ENCODE measurements at regions not wholly inside any gene's neighbourhood (a gene's known extent, or its start where the extent isn't known, plus 50 kb on each side); places are given as distances from the start of the nearest gene placed in this dataset.
"Not testable (repeated sequence)": the region's sequence is repeated elsewhere in the genome, so short reads cannot be mapped to it uniquely, and the experiment has no call there.

GRCh38 chr7:75259454-75260003 lies 135.9 kb upstream of the TRIM73 start:
- TF ChIP-seq POLR2A (IDR thresholded peaks at IDR 0.05), result not testable (repeated sequence)
- TF ChIP-seq, protein P1, sequence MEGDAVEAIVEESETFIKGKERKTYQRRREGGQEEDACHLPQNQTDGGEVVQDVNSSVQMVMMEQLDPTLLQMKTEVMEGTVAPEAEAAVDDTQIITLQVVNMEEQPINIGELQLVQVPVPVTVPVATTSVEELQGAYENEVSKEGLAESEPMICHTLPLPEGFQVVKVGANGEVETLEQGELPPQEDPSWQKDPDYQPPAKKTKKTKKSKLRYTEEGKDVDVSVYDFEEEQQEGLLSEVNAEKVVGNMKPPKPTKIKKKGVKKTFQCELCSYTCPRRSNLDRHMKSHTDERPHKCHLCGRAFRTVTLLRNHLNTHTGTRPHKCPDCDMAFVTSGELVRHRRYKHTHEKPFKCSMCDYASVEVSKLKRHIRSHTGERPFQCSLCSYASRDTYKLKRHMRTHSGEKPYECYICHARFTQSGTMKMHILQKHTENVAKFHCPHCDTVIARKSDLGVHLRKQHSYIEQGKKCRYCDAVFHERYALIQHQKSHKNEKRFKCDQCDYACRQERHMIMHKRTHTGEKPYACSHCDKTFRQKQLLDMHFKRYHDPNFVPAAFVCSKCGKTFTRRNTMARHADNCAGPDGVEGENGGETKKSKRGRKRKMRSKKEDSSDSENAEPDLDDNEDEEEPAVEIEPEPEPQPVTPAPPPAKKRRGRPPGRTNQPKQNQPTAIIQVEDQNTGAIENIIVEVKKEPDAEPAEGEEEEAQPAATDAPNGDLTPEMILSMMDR (IDR thresholded peaks at IDR 0.05), result not testable (repeated sequence)
